Neural cell (in vitro differentiated cells): ENCODE measurements at regions not wholly inside any gene's neighbourhood (a gene's known extent, or its start where the extent isn't known, plus 50 kb on each side); places are given as distances from the start of the nearest gene placed in this dataset.

Source experiments
- H2AFZ ChIP-seq: fragments of 200-600, 300-800 bp; sonication (generic), shearing (Covaris generic); 2 replicates; pipeline ENCODE4 v1.6.0; 2014; ENCODE audit warnings: low read depth, mild to moderate bottlenecking, antibody characterized with exemption, low read length, moderate library complexity
- H3F3A ChIP-seq: fragments of 200-600 bp; shearing (Covaris generic); 2 replicates; pipeline ENCODE4 v1.6.1; 2016; ENCODE audit warnings: mild to moderate bottlenecking, moderate library complexity, mixed read lengths, antibody characterized with exemption, low read length; ENCODE audit not compliant: insufficient read depth, poor library complexity, severe bottlenecking
- H3K27ac ChIP-seq: fragments of 200-600, 300-800 bp; sonication (generic), shearing (Covaris generic); 2 replicates; pipeline ENCODE4 v1.5.1; 2014; ENCODE audit warnings: mild to moderate bottlenecking, low read length, moderate library complexity
- H3K27me3 ChIP-seq: fragments of 300-800, 200-600 bp; sonication (generic), shearing (Covaris generic); 2 replicates; pipeline ENCODE4 v1.6.0; 2014; ENCODE audit warnings: mild to moderate bottlenecking, low read depth, low read length, moderate library complexity; ENCODE audit not compliant: insufficient read depth
- H3K36me3 ChIP-seq: fragments of 300-800, 200-600 bp; sonication (generic), shearing (Covaris generic); 2 replicates; pipeline ENCODE4 v1.5.1; 2014; ENCODE audit warnings: mild to moderate bottlenecking, antibody characterized with exemption, low read length, moderate library complexity; ENCODE audit not compliant: insufficient read depth
- H3K4me2 ChIP-seq: fragments of 300-800, 200-600 bp; sonication (generic), shearing (Covaris generic); 2 replicates; pipeline ENCODE4 v1.6.0; 2014; ENCODE audit warnings: mild to moderate bottlenecking, low read length
- H3K4me3 ChIP-seq: fragments of 300-800, 200-600 bp; sonication (generic), shearing (Covaris generic); 2 replicates; pipeline ENCODE4 v1.5.1; 2014; ENCODE audit warnings: mild to moderate bottlenecking, low read length, moderate library complexity
- H3K79me2 ChIP-seq: fragments of 200-600 bp; shearing (Covaris generic); replicated peaks from 2 replicates; pipeline ENCODE4 v1.6.0; 2014; ENCODE audit warnings: mild to moderate bottlenecking, low read length, moderate library complexity; ENCODE audit not compliant: insufficient read depth
- H3K9ac ChIP-seq: fragments of 300-800, 200-600 bp; sonication (generic), shearing (Covaris generic); 2 replicates; pipeline ENCODE4 v1.6.1; 2016; ENCODE audit warnings: mild to moderate bottlenecking, low read length, mixed read lengths
- H3K9me2 ChIP-seq: fragments of 200-600 bp; shearing (Covaris generic); 2 replicates; pipeline ENCODE4 v1.6.1; 2016; ENCODE audit warnings: mild to moderate bottlenecking, low read length, mixed read lengths; ENCODE audit not compliant: insufficient read depth
- H3K9me3 ChIP-seq: fragments of 200-600, 300-800 bp; sonication (generic), shearing (Covaris generic); 2 replicates; pipeline ENCODE4 v1.6.1; 2016; ENCODE audit warnings: mild to moderate bottlenecking, mixed run types, low read length, moderate library complexity, mixed read lengths
- H4K20me1 ChIP-seq: fragments of 200-600 bp; shearing (Covaris generic); 2 replicates; pipeline ENCODE4 v1.6.1; 2016; ENCODE audit warnings: mild to moderate bottlenecking, mixed run types; ENCODE audit not compliant: insufficient read depth
- EZH2 ChIP-seq: fragments of 200-600, 300-800 bp; shearing (Covaris generic), sonication (generic); IDR thresholded peaks from 2 replicates; pipeline ENCODE4 v1.6.1; 2014; ENCODE audit warnings: antibody characterized with exemption, low read length, borderline replicate concordance, mild to moderate bottlenecking; ENCODE audit not compliant: insufficient read depth, poor library complexity, severe bottlenecking
- MXI1 ChIP-seq: fragments of 450-650 bp; conservative IDR thresholded peaks from 2 replicates; pipeline ENCODE4 v1.6.1; 2014; ENCODE audit warnings: antibody characterized with exemption, mild to moderate bottlenecking; ENCODE audit not compliant: poor library complexity, severe bottlenecking
- POLR2AphosphoS5 ChIP-seq: IDR thresholded peaks from 2 replicates; pipeline ENCODE4 v1.6.1; 2012
- RAD21 ChIP-seq: fragments of 450-650 bp; conservative IDR thresholded peaks from 2 replicates; pipeline ENCODE4 v1.6.1; 2014; ENCODE audit warnings: antibody characterized with exemption, mild to moderate bottlenecking, moderate library complexity
- SMC3 ChIP-seq: fragments of 450-650 bp; conservative IDR thresholded peaks from 2 replicates; pipeline ENCODE4 v1.6.1; 2014; ENCODE audit warnings: antibody characterized with exemption, mild to moderate bottlenecking, moderate library complexity; ENCODE audit not compliant: poor library complexity
- TAF1 ChIP-seq: IDR thresholded peaks from 2 replicates; pipeline ENCODE4 v1.6.1; 2012; ENCODE audit warnings: low read depth
- TF ChIP-seq, protein P1 (sequence below): IDR thresholded peaks from 2 replicates; pipeline ENCODE4 v1.6.1; 2012; ENCODE audit warnings: borderline replicate concordance
- TF ChIP-seq, protein P2 (sequence below): fragments of 450-650 bp; IDR thresholded peaks from 2 replicates; pipeline ENCODE4 v1.5.1; 2014; ENCODE audit warnings: antibody characterized with exemption, mild to moderate bottlenecking, moderate library complexity; ENCODE audit not compliant: poor library complexity, severe bottlenecking

GRCh38 chr17:77742579-77742978 lies 215.9 kb upstream of the TNRC6C start:
- no peaks in the 10 kb centered on the region for H4K20me1 ChIP-seq
- H3K4me2 ChIP-seq: no peak overlapping the region
- H3F3A ChIP-seq: no peaks in the 10 kb centered on the region
- H2AFZ ChIP-seq: no peak overlapping the region
- H3K9me2 ChIP-seq: no peaks in the 10 kb centered on the region
- H3K9me3 ChIP-seq: no peaks in the 10 kb centered on the region
- H3K4me3 ChIP-seq: no peak overlapping the region
- H3K79me2 ChIP-seq: no peaks in the 10 kb centered on the region
- TF ChIP-seq MXI1: no peak
- TF ChIP-seq EZH2: no peak
- TF ChIP-seq, protein P1, sequence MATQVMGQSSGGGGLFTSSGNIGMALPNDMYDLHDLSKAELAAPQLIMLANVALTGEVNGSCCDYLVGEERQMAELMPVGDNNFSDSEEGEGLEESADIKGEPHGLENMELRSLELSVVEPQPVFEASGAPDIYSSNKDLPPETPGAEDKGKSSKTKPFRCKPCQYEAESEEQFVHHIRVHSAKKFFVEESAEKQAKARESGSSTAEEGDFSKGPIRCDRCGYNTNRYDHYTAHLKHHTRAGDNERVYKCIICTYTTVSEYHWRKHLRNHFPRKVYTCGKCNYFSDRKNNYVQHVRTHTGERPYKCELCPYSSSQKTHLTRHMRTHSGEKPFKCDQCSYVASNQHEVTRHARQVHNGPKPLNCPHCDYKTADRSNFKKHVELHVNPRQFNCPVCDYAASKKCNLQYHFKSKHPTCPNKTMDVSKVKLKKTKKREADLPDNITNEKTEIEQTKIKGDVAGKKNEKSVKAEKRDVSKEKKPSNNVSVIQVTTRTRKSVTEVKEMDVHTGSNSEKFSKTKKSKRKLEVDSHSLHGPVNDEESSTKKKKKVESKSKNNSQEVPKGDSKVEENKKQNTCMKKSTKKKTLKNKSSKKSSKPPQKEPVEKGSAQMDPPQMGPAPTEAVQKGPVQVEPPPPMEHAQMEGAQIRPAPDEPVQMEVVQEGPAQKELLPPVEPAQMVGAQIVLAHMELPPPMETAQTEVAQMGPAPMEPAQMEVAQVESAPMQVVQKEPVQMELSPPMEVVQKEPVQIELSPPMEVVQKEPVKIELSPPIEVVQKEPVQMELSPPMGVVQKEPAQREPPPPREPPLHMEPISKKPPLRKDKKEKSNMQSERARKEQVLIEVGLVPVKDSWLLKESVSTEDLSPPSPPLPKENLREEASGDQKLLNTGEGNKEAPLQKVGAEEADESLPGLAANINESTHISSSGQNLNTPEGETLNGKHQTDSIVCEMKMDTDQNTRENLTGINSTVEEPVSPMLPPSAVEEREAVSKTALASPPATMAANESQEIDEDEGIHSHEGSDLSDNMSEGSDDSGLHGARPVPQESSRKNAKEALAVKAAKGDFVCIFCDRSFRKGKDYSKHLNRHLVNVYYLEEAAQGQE: no peak
- TF ChIP-seq TAF1: no peak
- TF ChIP-seq RAD21: no peak
- H3K27me3 ChIP-seq: no peaks in the 10 kb centered on the region
- no peak overlapping the region for H3K9ac ChIP-seq
- H3K27ac ChIP-seq: no peak overlapping the region
- H3K36me3 ChIP-seq: no peaks in the 10 kb centered on the region

GRCh38 chr17:77744066-77744988 lies 214.2 kb upstream of the TNRC6C start:
- Histone ChIP-seq H3F3A (no peaks in the 10 kb centered on the region), H3K4me2 (no peak overlapping the region), H3K9ac (no peak overlapping the region), H3K79me2 (no peaks in the 10 kb centered on the region), H3K9me2 (no peaks in the 10 kb centered on the region), H3K4me3 (no peak overlapping the region), H3K27ac (no peak overlapping the region), H3K36me3 (no peaks in the 10 kb centered on the region), H2AFZ (no peak overlapping the region), H3K9me3 (no peaks in the 10 kb centered on the region), H4K20me1 (no peaks in the 10 kb centered on the region), H3K27me3 (no peaks in the 10 kb centered on the region)
- TF ChIP-seq TAF1 (no peak), RAD21 (no peak), MXI1 (no peak), SMC3 (no peak), EZH2 (no peak), POLR2AphosphoS5 (no peak)
- TF ChIP-seq, protein P1: no peak
- TF ChIP-seq, protein P2, sequence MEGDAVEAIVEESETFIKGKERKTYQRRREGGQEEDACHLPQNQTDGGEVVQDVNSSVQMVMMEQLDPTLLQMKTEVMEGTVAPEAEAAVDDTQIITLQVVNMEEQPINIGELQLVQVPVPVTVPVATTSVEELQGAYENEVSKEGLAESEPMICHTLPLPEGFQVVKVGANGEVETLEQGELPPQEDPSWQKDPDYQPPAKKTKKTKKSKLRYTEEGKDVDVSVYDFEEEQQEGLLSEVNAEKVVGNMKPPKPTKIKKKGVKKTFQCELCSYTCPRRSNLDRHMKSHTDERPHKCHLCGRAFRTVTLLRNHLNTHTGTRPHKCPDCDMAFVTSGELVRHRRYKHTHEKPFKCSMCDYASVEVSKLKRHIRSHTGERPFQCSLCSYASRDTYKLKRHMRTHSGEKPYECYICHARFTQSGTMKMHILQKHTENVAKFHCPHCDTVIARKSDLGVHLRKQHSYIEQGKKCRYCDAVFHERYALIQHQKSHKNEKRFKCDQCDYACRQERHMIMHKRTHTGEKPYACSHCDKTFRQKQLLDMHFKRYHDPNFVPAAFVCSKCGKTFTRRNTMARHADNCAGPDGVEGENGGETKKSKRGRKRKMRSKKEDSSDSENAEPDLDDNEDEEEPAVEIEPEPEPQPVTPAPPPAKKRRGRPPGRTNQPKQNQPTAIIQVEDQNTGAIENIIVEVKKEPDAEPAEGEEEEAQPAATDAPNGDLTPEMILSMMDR: no peak
